ENCODE measurements at regions not wholly inside any gene's neighbourhood (a gene's known extent, or its start where the extent isn't known, plus 50 kb on each side); places are given as distances from the start of the nearest gene placed in this dataset.
"Not testable (repeated sequence)": the region's sequence is repeated elsewhere in the genome, so short reads cannot be mapped to it uniquely, and the experiment has no call there.

DNA sequence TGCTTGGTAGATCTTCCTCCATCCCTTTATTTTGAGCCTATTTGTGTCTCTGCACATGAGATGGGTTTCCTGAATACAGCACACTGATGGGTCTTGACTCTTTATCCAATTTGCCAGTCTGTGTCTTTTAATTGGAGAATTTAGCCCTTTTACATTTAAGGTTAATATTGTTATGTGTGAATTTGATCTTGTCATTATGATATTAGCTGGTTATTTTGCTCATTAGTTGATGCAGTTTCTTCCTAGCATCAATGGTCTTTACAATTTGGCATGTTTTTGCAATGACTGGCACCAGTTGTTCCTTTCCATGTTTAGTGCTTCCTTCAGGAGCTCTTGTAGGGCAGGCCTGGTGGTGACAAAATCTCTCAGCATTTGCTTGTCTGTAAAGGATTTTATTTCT is 72.4 kb downstream of the HNRNPD start:
- not testable (repeated sequence) for H3K27ac ChIP-seq (ENCODE audit: low read depth, low read length); H3K4me1 ChIP-seq (ENCODE audit: control insufficient read depth, low read length); H4K20me1 ChIP-seq (ENCODE audit: control insufficient read depth, insufficient read depth, low read depth, low read length); H3K27me3 ChIP-seq (ENCODE audit: control insufficient read depth, low read length); H3K4me3 ChIP-seq (ENCODE audit: low read length); H3K9me3 ChIP-seq (ENCODE audit: control insufficient read depth, insufficient read depth, low read length); H3K9me2 ChIP-seq (replicated peaks; ENCODE audit: control insufficient read depth, low read length); H3K36me3 ChIP-seq (ENCODE audit: control insufficient read depth, low read length); H3K4me2 ChIP-seq (ENCODE audit: low read length); H3K79me2 ChIP-seq (ENCODE audit: control insufficient read depth, low read length); H3F3A ChIP-seq (ENCODE audit: control insufficient read depth, insufficient read depth)

DNA sequence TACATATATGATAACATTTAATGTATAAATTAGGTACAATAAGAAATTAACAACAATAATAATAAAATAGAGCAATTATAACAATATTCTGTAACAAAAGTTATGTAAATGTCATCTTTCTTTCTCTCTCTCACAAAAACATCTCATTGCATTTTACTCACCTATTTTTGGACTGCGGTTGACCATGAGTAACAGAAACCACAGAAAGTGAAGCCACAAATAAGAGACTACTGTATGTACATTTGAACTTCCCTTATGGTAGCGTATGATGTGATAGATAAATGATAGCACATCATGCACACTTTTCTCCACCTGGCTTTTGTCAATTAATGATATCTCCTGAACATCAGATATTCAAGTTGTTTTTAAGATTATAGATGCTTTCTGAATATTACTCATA is 80.5 kb downstream of the HNRNPD start:
- Histone ChIP-seq H3K4me1 (ENCODE audit: control insufficient read depth, low read length) (peaks cover 58% of the 10 kb centered on the region), H3K4me2 (ENCODE audit: low read length) (peak overlapping the region; percentile 74), H3F3A (ENCODE audit: control insufficient read depth, insufficient read depth) (peaks cover 27% of the 10 kb centered on the region), H3K36me3 (ENCODE audit: control insufficient read depth, low read length) (no peaks in the 10 kb centered on the region; the same call in 1 of the 2 replicates), H3K4me3 (ENCODE audit: low read length) (peak overlapping the region; percentile 55), H4K20me1 (ENCODE audit: control insufficient read depth, insufficient read depth, low read depth, low read length) (no peaks in the 10 kb centered on the region), H3K9me3 (ENCODE audit: control insufficient read depth, insufficient read depth, low read length) (no peaks in the 10 kb centered on the region), H3K27ac (ENCODE audit: low read depth, low read length) (peak overlapping the region; percentile 88), H3K9me2 (replicated peaks; ENCODE audit: control insufficient read depth, low read length) (no peaks in the 10 kb centered on the region), H3K27me3 (ENCODE audit: control insufficient read depth, low read length) (no peaks in the 10 kb centered on the region), H3K79me2 (ENCODE audit: control insufficient read depth, low read length) (no peaks in the 10 kb centered on the region)
- TF ChIP-seq EZH2phosphoT487 (IDR thresholded peaks at IDR 0.05; ENCODE audit: borderline replicate concordance, low read length) (no peak), CTCF (IDR thresholded peaks at IDR 0.05; ENCODE audit: low read depth, low read length, poor library complexity, severe bottlenecking) (no peak)

- H3K36me3 ChIP-seq (ENCODE audit: control insufficient read depth, low read length): no peaks in the 10 kb centered on the region; the same call in 1 of the 2 replicates
- H4K20me1 ChIP-seq (ENCODE audit: control insufficient read depth, insufficient read depth, low read depth, low read length): no peaks in the 10 kb centered on the region
- no peak overlapping the region for H3K27ac ChIP-seq (ENCODE audit: low read depth, low read length)
- no peak overlapping the region for H3K4me3 ChIP-seq (ENCODE audit: low read length)
- no peaks in the 10 kb centered on the region; the same call in 1 of the 2 replicates for H3F3A ChIP-seq (ENCODE audit: control insufficient read depth, insufficient read depth)
- TF ChIP-seq EZH2phosphoT487 (IDR thresholded peaks at IDR 0.05; ENCODE audit: borderline replicate concordance, low read length) (no peak), CTCF (IDR thresholded peaks at IDR 0.05; ENCODE audit: low read depth, low read length, poor library complexity, severe bottlenecking) (no peak)
- H3K4me2 ChIP-seq (ENCODE audit: low read length): no peak overlapping the region
- H3K9me3 ChIP-seq (ENCODE audit: control insufficient read depth, insufficient read depth, low read length): no peaks in the 10 kb centered on the region
- no peaks in the 10 kb centered on the region for H3K79me2 ChIP-seq (ENCODE audit: control insufficient read depth, low read length)
- H3K9me2 ChIP-seq (replicated peaks; ENCODE audit: control insufficient read depth, low read length): no peaks in the 10 kb centered on the region
- H3K4me1 ChIP-seq (ENCODE audit: control insufficient read depth, low read length): peaks cover 57% of the 10 kb centered on the region
- H3K27me3 ChIP-seq (ENCODE audit: control insufficient read depth, low read length): no peaks in the 10 kb centered on the region
Observed at GRCh38 chr4:82287720-82288119, 86.1 kb downstream of the HNRNPD start.

- Histone ChIP-seq H3K4me2 (ENCODE audit: low read length) (peak overlapping the region; percentile 70), H3K36me3 (ENCODE audit: control insufficient read depth, low read length) (no peaks in the 10 kb centered on the region), H3K79me2 (ENCODE audit: control insufficient read depth, low read length) (no peaks in the 10 kb centered on the region), H3K9me3 (ENCODE audit: control insufficient read depth, insufficient read depth, low read length) (no peaks in the 10 kb centered on the region), H3K27ac (ENCODE audit: low read depth, low read length) (peak overlapping the region; percentile 37), H3K9me2 (replicated peaks; ENCODE audit: control insufficient read depth, low read length) (no peaks in the 10 kb centered on the region), H3K27me3 (ENCODE audit: control insufficient read depth, low read length) (no peaks in the 10 kb centered on the region), H4K20me1 (ENCODE audit: control insufficient read depth, insufficient read depth, low read depth, low read length) (no peaks in the 10 kb centered on the region), H3K4me1 (ENCODE audit: control insufficient read depth, low read length) (peaks cover 32% of the 10 kb centered on the region), H3F3A (ENCODE audit: control insufficient read depth, insufficient read depth) (no peaks in the 10 kb centered on the region), H3K4me3 (ENCODE audit: low read length) (peak overlapping the region; percentile 67)
- TF ChIP-seq CTCF (IDR thresholded peaks at IDR 0.05; ENCODE audit: low read depth, low read length, poor library complexity, severe bottlenecking) (peak; percentile 90), EZH2phosphoT487 (IDR thresholded peaks at IDR 0.05; ENCODE audit: borderline replicate concordance, low read length) (no peak)
Observed at GRCh38 chr4:82284858-82285805, 88.7 kb downstream of the HNRNPD start.

Data from DOHH2 (cell line).